GM18870 (cell line): ENCODE measurements at regions not wholly inside any gene's neighbourhood (a gene's known extent, or its start where the extent isn't known, plus 50 kb on each side); places are given as distances from the start of the nearest gene placed in this dataset.
"Not testable (repeated sequence)": the region's sequence is repeated elsewhere in the genome, so short reads cannot be mapped to it uniquely, and the experiment has no call there.

ENCODE experiments used
- ATAC-seq: cut with Tn5 transposase; IDR thresholded peaks from one replicate; pipeline ENCODE4 v1.9.1; 2021; ENCODE audit warnings: moderate library complexity; ENCODE audit not compliant: unreplicated experiment

DNA sequence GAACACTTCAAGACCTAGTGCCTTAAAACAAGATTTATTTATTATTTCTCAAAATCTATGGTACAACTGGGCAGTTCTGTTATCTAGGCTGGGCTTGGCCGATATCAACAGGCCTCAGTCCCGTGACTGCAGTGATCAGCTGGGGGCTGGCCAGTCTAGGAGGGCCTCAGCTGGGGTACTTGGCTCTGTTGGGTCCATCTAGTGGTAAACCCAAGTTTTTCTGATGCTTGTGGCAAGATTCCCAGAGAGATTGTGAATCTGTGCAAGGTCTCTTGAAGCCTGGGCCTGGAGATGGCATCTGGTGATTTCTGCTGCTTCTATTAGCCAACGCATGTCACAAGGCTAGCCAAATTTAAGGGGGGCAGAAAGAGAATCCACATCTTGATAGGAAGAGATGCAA is 482.4 kb upstream of the SGO1 start:
- no peak for ATAC-seq

DNA sequence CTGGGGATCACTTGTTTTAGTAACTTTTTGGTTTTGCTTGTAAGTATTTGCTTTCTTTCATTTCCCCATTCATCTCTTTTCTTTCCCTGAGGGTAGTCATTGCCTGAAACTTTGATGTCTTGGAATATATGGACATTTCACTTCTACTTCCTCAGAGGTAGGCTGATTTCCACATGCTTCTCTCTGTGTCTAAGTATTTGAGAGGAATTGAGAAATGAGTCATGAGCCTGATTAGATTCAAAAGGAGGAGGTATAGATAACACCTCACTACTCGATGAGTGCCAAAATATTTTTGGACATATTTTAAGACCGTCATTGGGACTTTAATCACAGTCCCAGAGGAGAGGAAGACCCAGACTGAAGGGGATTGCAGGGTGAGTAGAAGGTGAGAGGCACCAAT is 480.1 kb upstream of the SGO1 start:
- ATAC-seq = no peak

DNA sequence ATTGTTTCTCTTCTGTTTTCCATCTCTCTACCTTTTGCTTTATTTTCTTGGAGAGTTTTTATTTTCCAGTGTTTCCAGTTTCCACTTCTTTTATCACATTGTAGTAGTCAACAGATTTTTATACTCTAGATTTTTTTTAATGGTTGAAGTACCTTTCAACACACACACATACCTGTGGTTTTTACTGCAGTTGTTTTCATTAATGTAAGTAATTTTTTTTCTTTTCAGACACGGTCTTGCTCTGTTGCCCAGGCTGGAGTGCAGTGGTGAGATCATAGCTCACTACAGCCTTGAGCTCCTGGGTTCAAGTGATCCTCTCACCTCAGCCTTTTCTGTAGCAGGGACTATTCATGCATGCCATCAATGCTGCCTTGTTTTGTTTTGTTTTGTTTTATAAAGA is 472.5 kb upstream of the SGO1 start:
- no peak for ATAC-seq

DNA sequence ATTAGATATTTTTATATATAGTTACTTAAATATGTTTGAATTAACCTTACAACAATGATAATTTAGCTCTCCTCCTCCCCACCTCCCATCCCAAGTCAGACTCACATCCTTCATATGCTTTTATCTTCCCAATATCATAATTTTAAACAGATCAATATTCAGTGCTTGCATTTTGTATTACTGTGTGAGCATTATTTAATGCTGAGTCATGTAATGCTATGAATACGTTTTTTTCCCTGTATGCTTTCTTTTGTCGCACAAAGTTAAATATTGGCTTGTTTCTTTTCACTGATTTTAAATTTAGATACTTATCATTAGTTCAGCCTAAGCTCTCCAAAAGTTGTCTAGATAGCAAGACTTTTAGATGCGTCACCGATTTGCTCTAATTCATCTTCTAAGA is 471.6 kb upstream of the SGO1 start:
- no peak for ATAC-seq

DNA sequence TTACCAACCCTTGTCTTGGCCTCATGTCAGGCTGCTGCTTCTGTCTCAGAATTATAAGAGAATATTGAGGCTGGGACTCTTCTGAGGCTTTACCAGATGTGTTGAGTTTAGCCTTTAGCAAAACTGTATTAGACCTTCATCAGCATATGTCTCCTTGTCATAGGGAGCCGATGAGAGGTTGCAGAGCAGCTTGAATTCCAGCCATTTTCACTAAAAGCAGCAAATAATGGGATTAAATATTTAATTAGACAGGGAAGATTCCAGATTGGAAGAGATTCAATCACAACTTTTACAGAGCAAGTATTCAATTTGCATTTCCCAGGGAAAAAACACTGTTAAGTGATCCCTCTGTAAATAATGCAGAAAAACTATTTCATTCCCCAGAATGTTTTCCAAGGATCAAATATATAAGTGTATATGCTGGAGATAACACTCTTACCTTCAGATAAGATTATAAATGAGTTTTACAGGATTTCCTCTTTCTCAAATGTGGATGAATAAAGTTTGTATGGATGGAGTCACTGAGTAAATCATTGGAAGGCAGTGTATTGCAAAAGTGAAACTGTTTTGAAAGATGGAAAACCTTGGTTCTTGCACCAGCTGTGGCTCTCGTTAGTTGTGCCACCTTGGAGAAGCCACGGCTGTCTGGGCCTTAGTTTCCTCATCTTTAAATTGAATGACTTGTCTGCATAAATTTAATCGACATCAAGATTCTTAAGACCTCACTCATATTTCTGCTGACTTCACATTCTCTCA is 466.4 kb upstream of the SGO1 start:
- ATAC-seq = no peak

DNA sequence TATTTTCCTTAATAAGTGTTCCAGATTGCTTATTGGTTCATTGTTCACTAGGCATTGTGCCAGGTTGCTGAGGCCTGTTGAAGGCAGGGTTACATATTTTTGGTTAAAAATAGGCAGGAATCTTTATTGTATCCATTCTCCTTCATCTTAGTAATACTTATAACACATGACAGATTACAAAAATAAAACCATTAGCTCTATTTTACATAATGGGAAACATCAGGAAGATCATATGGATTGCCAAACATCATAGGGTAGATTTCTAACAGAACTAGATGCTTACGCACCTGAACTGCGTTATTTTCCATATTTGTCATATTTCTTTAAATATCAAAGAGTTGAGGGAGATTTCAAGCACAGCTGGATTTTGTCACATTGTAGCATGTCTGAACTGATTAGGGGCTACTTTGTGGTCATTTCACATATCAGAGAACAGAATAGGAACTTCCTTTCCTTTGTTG is 462.9 kb upstream of the SGO1 start:
- no peak for ATAC-seq

DNA sequence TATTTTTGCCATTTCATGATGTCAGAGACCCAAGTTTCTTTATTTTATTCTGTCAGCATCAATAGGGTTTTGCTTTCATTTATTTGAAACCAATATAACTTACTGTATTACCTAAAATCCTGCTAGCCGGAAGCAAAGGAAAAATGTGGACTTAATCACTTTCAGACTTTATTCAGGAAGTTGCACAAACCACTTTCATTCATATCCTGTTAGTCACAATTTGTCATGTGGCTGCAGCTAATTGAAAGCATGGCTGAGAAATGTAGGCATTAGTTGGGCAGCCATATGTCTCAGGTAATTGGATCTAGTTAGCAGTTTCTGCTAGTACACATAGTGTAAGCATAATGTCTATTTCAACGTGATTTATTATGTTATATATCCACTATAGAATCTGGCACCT is 462.3 kb upstream of the SGO1 start:
- no peak for ATAC-seq

DNA sequence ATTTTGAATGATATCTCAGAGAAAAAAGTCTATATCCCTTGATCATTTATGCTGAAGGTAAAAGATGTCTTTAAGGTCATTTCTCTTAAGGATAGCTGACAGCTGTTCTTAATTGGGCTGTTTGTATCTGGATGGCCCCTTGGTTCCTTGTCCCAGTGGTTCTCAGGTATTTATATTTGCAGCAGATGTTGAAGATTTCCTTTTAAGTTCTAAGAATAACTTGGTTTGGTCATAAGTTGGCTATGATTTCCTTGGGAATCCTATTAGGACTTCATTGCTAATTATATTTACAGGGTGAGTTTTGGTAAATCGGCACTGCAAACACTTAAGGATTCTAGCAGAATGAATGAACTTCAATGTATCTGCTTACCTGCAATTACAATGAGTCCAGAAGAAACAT is 460.4 kb upstream of the SGO1 start:
- ATAC-seq = no peak

DNA sequence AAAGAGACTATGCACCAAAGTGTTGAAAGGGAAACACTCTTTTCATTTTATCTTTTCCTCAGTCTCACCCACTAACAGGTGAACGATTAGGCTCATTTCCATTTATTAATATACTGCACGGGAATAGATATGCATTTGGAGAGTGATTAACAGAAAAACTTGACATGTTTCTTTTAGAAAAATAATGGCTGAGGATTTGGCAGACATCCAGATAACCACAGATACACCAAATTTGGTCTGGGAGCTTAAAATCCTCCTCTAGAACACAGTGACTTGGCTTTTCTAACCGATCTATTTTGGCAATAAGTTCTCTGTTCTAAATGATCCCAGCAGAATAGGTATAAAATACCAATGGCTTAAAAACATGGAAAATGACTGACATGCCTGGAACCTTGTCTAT is 459.3 kb upstream of the SGO1 start:
- ATAC-seq = no peak

DNA sequence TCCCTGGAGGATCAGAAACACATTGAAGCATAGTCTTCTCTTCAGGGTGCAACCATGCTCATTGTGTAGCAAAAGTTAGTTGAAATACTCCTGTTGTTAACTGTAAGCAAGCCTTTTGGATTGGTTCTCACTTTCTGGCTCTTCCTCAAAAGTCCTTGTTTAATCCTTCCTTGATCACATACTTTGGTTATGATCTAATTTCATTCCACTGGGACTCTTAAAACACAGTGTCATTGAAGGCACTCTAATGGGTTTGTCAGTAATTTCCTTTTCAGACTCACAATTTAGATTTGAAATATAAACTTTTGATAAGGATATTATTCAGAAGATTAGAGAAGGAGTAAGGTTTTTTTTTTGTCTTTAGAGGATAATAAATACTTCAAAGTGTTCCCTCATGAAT is 451.7 kb upstream of the SGO1 start:
- ATAC-seq = no peak

DNA sequence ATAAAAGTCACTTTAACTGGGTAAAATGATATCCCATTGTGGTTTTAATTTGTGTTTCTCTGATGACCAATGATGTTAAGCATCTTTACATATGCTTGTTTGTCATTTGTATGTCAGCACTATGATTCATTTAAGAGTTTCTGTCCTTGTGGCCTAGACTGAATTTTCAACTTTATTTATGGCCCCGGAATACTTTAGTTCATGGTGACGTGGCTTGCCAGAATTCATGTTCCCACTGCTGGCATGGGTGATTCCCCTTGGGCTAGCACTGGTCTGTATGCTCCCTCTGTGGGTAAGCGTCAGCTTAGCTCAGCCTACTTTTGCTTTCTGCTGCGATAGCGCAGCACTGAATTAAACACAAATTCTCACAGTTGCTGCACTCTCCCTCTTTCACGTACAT is 436.3 kb upstream of the SGO1 start:
- no peak for ATAC-seq

DNA sequence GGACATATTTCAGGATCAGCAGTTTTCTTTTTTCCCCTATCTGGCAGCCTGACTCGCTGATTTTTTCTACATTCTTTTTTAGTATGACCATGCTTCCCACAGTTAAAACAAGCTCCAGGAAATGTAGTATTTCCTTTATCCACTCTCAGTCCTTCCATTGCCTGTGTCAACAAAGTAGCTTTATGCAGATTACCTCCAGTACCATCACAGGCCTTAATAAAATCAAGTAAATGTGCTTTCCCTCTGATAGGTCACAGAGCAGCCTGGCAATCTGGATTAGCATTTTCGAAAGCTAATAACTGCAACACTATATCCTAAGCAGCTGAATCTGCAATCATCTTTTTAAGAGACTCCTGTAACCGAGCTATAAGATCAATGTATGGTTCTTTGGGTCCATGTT is 432.6 kb upstream of the SGO1 start:
- ATAC-seq = not testable (repeated sequence)

DNA sequence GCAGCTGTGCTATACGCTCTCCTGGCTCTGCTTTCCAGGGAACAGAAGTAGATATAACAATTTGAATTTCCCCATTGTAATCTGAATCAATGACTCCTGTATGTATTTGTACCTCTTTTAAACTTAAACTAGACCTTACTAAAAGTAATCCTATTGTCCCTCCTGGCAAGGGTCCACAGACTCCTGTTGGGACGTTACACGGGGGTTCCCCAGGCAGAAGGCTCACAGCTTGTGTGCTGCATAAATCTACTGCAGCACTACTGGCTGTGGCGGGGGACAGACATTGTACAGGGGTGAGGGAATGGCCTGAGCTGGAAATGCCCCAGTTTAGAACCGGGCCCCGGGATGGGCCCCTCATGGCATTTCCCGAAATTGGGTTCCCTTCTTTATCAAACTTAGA is 432.2 kb upstream of the SGO1 start:
- ATAC-seq = not testable (repeated sequence)

DNA sequence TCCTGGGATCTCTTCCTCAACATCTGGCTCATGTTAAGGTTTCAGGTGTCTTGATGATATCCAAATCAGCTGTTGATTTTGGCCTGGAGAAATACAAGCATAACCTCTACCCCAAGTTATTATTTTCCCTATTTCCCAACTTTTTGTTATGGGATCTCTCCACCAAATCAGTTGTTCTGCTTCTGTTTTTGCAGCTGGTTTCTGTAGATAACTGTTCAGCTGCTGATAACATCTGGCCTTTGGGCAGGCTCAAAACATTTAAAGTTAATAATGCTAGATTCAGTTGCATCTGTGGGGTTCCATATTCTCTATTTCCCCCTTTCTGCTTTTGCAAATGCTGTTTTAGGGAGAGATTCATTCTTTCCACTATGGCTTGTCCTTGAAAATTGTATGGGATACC is 430.0 kb upstream of the SGO1 start:
- ATAC-seq = not testable (repeated sequence)

DNA sequence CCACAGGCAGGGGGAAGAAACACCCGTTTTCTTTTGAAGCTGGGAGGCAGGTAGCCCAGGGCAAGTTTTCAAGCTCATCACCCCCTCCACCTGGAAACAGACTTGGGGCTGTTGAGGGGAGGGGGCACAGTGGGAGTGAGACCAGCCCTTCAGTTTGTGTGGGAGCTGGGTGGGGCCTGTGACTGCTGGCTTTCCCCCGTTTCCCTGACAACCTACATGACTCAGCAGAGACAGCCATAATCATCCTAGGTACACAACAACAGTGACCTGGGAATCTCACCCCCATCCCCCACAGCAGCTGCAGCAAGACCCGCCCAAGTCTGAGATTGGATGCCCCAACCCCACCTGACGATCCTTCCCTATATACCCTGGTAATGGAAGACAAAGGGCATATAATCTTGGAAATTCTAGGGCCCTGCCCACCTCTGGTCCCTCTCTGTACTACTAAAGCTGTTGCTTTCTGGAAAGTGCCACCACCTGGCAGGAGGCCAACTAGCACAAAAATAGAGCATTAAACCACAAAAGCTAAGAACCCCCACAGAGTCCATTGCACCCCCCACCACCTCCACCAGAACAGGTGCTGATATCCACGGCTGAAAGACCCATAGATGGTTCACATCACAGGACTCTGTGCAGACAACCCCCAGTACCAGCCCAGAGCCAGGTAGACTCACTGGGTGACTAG is 422.2 kb upstream of the SGO1 start:
- no peak for ATAC-seq

DNA sequence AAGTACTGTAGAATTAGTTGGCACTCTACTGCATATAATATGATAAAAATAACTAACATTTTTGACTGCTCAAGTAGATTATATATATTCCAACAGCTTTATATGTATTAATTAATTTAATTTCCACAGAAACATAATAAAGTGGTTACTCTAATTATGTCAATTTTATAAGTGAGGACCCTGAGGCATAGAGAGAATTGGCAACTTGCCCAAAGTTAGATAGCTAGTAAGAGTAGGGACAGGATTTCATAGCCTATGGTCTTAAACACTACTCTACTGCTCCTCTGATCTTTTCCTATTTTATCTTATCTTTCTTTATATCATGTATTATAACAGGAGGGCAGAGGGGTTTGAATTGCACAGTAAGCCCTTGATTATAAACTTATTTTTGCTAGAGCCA is 418.7 kb upstream of the SGO1 start:
- no peak for ATAC-seq

DNA sequence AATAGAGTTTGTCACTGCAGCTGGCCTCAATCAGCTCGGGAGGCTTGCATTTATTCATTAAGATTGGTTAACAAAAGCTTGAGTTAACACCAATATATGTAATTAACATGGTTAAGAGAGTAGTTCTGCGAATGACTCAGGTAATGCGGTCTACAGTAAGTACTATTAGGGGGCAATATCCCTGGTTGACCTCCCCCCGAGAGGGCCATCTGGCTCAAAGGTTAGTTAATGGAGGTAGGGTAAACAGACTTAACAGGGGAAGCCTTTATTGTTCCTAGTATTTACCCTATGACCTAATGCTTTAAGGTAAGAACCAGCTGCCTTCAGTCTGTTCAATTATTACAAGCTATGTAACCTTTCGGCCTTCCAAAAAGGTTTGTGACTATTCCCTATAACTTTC is 403.3 kb upstream of the SGO1 start:
- no peak for ATAC-seq

DNA sequence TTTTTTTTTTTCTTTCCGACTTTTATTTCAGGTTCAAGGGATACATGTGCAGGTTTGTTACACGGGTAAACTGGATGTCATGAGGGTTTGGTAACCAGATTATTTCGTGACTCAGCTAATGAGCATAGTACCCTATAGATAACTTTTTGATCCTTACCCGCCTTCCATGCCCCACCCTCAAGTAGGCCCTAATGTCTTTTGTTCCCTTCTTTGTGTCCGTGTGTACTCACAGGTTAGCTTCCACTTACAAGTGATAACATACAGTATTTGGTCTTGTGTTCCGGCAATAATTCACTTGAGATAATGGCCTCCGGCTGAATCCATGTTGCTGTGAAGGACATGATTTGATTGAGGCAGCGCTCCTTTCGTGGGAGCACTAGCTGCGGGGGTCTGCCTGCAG is 402.8 kb upstream of the SGO1 start:
- no peak for ATAC-seq

DNA sequence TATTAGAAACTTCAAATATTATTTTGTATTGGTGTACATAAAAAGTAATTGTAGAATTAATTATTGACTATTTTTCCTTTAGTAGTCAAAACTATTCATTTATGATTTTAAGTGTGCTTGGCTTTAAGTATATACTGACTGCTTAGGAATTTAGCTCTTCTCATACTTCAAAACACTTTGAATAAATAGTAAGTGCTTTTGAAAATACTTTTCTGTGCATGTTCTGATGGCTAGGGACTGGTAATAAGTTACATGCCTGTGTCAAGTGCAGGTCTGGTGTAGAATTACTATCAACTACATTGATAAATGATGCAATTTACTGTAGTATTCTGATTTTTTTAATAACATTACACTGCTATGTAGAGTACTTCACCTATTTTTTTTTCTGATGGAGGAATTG is 397.6 kb upstream of the SGO1 start:
- ATAC-seq = no peak

DNA sequence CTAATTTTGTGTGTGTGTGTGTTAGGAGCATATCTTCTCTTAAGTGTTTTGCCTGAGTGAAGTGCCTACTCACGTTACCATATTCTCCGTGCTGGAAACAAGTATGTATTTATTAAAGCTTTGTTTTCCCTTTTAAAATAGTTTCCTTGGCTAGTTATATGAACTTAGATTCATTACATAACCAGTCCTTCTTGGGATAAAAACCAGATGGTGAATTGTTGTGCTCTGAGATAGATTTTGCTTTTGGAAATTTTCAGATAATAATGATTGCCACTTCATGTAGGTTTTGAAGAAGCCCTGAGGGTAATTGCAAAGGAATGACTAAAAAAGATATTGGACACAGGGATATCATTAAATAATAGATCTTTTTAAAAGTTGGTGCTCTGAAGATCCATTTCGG is 390.2 kb upstream of the SGO1 start:
- ATAC-seq = no peak

DNA sequence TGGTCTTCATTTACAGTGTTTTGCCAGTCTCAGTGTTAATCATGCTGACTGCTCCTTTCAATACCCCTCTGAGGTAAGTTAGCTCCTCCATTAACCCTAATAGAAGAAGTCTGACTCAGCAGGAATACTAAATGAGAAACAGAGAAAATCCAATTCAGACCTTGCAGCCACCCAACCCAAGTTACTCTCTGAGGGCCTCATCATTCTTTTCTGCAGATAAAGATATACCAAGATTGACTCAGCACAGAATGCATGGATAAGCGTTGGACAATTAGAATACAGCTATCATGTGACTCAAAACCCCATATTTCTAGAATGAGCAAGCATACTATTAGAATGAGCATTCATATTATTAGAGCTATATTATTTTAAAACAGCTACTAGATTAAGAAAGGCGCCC is 389.1 kb upstream of the SGO1 start:
- no peak for ATAC-seq

DNA sequence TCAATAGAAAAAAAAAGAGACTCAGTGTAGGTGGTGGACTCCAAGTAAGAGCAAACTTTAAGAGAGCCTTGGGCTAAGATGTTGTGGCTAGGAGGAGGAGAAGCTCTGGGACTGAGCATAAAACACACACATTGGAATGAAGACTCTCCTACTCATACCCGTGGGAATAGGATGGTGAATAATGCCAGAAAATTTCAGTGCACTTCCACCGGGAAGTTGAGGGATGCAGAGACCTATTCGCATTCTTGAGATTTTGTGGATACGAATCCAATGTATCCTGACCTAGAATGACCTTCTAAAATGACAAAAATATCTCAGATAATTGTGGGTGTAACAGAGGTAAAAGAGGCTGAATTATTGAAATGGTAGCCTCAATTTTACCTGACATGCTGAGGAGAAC is 388.7 kb upstream of the SGO1 start:
- no peak for ATAC-seq

DNA sequence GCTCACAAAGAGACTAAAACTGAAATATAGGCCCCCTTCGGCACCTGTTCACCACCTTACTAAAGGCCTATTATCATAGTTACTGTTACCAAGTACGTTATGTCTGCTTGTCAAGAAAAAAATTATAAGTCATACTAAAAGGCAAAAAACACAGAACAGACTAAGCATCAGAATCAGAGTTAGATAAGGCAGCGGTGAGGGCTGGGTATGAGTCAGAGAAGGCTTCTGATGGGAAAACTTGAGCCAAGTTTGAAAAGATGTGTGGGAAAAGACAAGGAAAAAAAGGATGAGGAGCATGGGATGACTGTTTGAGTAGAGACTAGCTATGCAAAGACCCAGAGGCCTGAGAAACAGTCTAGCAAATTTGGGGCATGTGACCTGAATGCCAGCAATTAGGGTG is 387.2 kb upstream of the SGO1 start:
- no peak for ATAC-seq
